H7 (cell line): ENCODE measurements at regions not wholly inside any gene's neighbourhood (a gene's known extent, or its start where the extent isn't known, plus 50 kb on each side); places are given as distances from the start of the nearest gene placed in this dataset.

ENCODE experiments used
- DNase-seq: peaks from one replicate; pipeline ENCODE4 v3.0.0; 2012
- H3K27me3 ChIP-seq: 2 replicates; pipeline ENCODE4 v1.6.0; 2011; ENCODE audit warnings: mild to moderate bottlenecking, low read length; ENCODE audit not compliant: control insufficient read depth, insufficient read depth
- H3K36me3 ChIP-seq: replicated peaks from 2 replicates; pipeline ENCODE4 v1.5.1; 2011; ENCODE audit warnings: low read length; ENCODE audit not compliant: control insufficient read depth, insufficient read depth
- H3K4me3 ChIP-seq: 2 replicates; pipeline ENCODE4 v1.5.1; 2011; ENCODE audit warnings: low read depth, mild to moderate bottlenecking, control low read depth, low read length, moderate library complexity; ENCODE audit not compliant: insufficient read depth

GRCh38 chr3:152113413-152113812, 155.3 kb upstream of the MBNL1 start:
- H3K4me3 ChIP-seq: no peak overlapping the region
- no peaks in the 10 kb centered on the region for H3K36me3 ChIP-seq
- DNase-seq: no peak
- no peaks in the 10 kb centered on the region for H3K27me3 ChIP-seq

- no peak for DNase-seq
- H3K36me3 ChIP-seq: no peaks in the 10 kb centered on the region
- H3K27me3 ChIP-seq: no peaks in the 10 kb centered on the region
- H3K4me3 ChIP-seq: no peak overlapping the region
These were observed 154.6 kb upstream of the MBNL1 start for GRCh38 chr3:152113992-152114651.

- Histone ChIP-seq H3K27me3 (no peaks in the 10 kb centered on the region), H3K36me3 (no peaks in the 10 kb centered on the region), H3K4me3 (no peak overlapping the region)
- DNase-seq: no peak
These were observed 148.0 kb upstream of the MBNL1 start for GRCh38 chr3:152120601-152121269.

- no peaks in the 10 kb centered on the region for H3K36me3 ChIP-seq
- no peak for DNase-seq
- H3K27me3 ChIP-seq: no peaks in the 10 kb centered on the region
- no peak overlapping the region for H3K4me3 ChIP-seq
These were observed 147.5 kb upstream of the MBNL1 start for GRCh38 chr3:152121270-152121636.

- Histone ChIP-seq H3K4me3 (no peak overlapping the region), H3K36me3 (no peaks in the 10 kb centered on the region), H3K27me3 (no peaks in the 10 kb centered on the region)
- no peak for DNase-seq
These were observed 145.9 kb upstream of the MBNL1 start for GRCh38 chr3:152122851-152123250.

GRCh38 chr3:152123457-152123856, 145.3 kb upstream of the MBNL1 start:
- DNase-seq: no peak
- Histone ChIP-seq H3K27me3 (no peaks in the 10 kb centered on the region), H3K36me3 (no peaks in the 10 kb centered on the region), H3K4me3 (no peak overlapping the region)

- Histone ChIP-seq H3K27me3 (no peaks in the 10 kb centered on the region), H3K36me3 (no peaks in the 10 kb centered on the region), H3K4me3 (no peak overlapping the region)
- DNase-seq: no peak
These were observed 142.5 kb upstream of the MBNL1 start for GRCh38 chr3:152126260-152126659.

GRCh38 chr3:152127058-152127457, 141.7 kb upstream of the MBNL1 start:
- no peaks in the 10 kb centered on the region for H3K36me3 ChIP-seq
- no peak for DNase-seq
- no peaks in the 10 kb centered on the region for H3K27me3 ChIP-seq

GRCh38 chr3:152128356-152128755, 140.4 kb upstream of the MBNL1 start:
- no peak overlapping the region for H3K4me3 ChIP-seq
- H3K36me3 ChIP-seq: no peaks in the 10 kb centered on the region
- DNase-seq: no peak

More at GRCh38 chr3:152127058-152127457, 141.7 kb upstream of the MBNL1 start:
- H3K4me3 ChIP-seq: no peak overlapping the region

GRCh38 chr3:152139651-152140050, 129.1 kb upstream of the MBNL1 start:
- H3K27me3 ChIP-seq: no peaks in the 10 kb centered on the region
- H3K36me3 ChIP-seq: no peaks in the 10 kb centered on the region
- H3K4me3 ChIP-seq: no peak overlapping the region
- DNase-seq: no peak

More at GRCh38 chr3:152128356-152128755, 140.4 kb upstream of the MBNL1 start:
- H3K27me3 ChIP-seq: no peaks in the 10 kb centered on the region

- DNase-seq: no peak
- no peaks in the 10 kb centered on the region for H3K27me3 ChIP-seq
- H3K36me3 ChIP-seq: no peaks in the 10 kb centered on the region
- H3K4me3 ChIP-seq: no peak overlapping the region
These were observed 122.3 kb upstream of the MBNL1 start for GRCh38 chr3:152146461-152146860.

GRCh38 chr3:152147748-152148147, 121.0 kb upstream of the MBNL1 start:
- H3K4me3 ChIP-seq: no peak overlapping the region
- no peaks in the 10 kb centered on the region for H3K27me3 ChIP-seq

GRCh38 chr3:152148579-152148978, 120.2 kb upstream of the MBNL1 start:
- H3K27me3 ChIP-seq: no peaks in the 10 kb centered on the region
- peak; percentile 15 for DNase-seq
- H3K4me3 ChIP-seq: no peak overlapping the region

More at GRCh38 chr3:152147748-152148147, 121.0 kb upstream of the MBNL1 start:
- H3K36me3 ChIP-seq: no peaks in the 10 kb centered on the region
- no peak for DNase-seq

GRCh38 chr3:152149832-152150231, 118.9 kb upstream of the MBNL1 start:
- DNase-seq: no peak
- no peaks in the 10 kb centered on the region for H3K36me3 ChIP-seq
- H3K27me3 ChIP-seq: no peaks in the 10 kb centered on the region
- H3K4me3 ChIP-seq: no peak overlapping the region

More at GRCh38 chr3:152148579-152148978, 120.2 kb upstream of the MBNL1 start:
- H3K36me3 ChIP-seq: no peaks in the 10 kb centered on the region

GRCh38 chr3:152151216-152151876, 117.4 kb upstream of the MBNL1 start:
- no peaks in the 10 kb centered on the region for H3K36me3 ChIP-seq
- no peak overlapping the region for H3K4me3 ChIP-seq
- DNase-seq: peak; percentile 18
- H3K27me3 ChIP-seq: no peaks in the 10 kb centered on the region
